ENCODE measurements at regions not wholly inside any gene's neighbourhood (a gene's known extent, or its start where the extent isn't known, plus 50 kb on each side); places are given as distances from the start of the nearest gene placed in this dataset.

DNA sequence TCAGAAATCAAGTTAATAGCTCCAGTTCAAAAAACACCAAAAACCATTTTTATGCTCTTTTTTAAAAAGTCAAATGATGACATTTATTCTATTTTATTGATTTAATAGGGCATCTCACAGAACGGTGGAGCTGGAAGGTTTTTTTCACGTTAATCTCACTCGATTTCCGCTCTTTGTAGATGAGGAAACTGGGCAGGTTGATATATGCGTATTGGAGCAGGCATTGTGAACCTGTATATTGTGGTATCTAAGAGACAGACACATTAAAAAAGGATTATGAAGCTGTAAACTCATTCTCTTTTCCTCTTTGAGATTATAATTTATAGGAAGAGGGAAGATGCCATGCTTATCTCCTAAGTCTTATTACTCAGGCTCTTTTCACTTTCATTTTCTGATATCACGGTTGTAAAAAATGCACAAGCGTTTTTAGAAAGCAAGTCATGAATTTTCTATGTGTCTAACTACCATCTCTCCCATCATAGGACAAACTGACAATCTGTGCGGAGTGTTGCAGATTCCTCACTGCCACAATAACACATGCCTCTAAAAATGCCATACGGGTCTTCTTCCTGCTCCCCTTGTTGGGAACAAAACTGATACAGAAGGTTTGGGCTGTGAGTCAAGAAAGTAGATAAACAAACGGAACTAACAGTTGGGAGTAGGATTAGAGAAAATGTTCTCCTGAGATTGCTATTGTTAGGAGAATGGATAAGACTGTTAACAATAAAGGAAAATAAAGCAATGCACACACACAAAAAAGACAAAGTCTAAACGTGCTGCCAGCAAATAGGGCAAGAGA, 1997.7 kb downstream of the MAT2B start:
- DNase-seq: no peak

DNA sequence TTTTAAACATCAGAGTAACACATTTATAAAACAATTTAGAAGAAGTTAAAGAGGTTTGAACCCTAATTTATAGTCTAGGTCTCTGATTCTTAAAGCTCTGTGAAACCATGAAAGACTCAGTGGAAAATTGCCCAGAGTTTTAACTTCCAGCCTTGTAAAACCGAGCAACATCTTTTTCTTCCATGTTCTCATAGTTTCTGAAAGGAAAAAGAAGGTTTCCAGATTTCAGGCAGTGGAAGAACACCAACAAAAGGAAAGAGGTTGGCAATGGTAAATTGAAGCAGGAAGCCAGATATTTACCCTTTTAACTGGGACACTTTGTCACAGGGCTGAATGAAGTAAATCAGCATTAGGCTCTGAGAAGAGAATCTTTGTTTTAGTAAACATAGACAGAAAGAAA, 1999.3 kb downstream of the MAT2B start:
- no peak for DNase-seq

DNA sequence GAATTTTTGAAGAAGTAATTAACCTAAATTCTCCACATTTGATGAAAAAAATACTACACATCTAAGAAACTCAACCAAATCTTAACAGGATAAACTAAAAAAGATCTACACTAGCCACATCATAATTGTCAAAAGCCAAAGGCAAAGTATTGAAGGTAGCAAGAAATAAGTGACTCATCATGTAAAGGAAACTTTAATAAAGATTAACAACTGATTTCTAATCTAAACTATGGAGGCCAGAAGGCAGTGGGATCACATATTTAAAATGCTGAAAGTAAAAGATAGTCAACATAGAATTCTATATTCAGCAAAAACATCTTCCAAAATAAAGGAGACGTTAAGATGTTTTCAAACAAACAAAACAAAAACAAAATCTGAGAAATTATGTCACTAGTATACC, 2002.9 kb downstream of the MAT2B start:
- no peak for DNase-seq

DNA sequence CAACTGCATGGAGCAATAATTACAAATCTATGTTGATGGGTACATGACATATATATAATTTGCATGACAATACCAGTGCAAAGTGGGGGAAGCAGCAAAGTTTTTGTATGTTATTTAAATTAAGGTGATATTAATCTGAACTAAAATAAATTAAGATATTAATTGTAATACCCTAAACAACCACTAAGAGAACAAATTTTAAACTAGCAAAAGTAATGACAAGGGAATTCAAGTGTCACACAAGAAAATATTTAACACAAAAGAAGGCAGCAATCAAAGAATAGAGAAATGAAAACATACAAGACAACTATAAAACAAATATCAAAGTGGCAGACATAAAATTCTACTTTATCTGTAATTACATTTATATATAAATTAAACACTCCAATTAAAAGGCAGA, 2003.4 kb downstream of the MAT2B start:
- no peak for DNase-seq

DNA sequence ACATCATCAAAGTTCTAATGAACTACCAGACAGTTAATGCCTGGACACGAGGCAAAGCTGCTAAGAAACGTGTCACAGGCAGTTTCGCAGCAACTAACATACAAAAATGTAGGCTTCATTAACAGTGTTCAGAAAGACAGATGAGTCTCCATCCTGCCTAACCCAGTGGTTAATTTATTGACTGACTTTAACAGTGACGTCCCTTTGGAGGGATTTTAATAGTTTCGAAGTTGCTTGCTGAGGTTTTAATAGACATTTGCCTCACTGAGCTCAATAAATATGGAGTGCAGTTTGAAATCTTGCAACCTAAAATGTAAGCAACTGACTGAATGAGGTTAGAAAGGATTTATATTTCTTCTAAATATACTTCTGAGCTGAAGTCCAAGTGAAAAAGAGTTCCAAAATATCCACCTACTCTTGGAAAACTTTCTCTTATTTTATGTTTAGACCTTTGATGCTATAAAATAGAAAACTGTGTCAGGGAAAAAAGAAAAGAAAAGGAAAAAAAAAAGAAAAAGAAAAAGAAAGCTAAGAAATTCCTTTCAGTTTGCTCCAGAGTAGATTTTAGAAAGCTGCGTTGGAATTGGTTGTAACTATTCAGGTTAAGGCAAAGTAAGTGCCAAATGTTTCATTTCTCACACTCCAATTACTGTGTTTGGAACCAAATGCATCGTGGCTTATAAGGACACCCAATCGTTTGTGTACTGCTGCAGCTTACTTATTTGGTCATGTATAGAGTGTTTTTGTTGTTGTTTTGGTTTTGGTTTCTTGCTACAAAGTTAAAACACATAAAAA, 2016.6 kb downstream of the MAT2B start:
- no peak for DNase-seq

DNA sequence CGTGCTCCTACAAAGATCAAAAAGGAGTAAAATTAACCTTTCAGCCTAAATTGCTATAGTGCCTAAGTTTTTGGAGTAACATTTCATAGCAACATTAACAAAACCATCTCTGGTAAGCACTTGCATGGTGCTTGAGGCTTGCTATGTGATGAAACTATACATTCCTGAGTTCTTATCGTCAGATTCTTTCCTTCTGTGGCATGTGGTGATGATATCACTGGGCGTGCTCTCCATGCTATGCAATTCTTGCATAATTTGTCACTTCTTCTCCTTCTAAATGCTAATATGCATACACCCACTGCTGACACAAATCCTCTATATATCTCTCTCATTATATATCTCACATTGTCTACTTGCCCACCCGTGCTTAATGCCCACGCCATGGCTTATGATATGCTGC, 2019.9 kb downstream of the MAT2B start:
- no peak for DNase-seq

DNA sequence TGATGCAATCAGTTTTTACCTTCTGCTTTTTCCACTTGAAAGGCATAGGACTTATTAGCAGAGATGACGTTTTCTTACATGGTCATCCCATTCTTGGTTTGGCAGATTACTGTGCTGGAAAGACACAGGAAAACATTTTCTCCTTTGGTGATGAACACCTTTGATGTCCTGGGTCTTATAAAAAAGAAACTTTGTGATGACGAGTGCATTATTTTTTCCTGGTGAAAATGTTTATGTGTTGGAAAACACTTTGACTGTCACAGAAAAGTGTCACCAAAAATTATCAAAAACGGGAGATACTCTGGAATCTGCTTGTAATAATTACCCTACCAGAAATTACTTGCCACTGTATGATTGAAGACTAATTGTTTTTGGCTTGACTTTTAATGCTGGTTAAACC, 2020.9 kb downstream of the MAT2B start:
- DNase-seq: no peak

DNA sequence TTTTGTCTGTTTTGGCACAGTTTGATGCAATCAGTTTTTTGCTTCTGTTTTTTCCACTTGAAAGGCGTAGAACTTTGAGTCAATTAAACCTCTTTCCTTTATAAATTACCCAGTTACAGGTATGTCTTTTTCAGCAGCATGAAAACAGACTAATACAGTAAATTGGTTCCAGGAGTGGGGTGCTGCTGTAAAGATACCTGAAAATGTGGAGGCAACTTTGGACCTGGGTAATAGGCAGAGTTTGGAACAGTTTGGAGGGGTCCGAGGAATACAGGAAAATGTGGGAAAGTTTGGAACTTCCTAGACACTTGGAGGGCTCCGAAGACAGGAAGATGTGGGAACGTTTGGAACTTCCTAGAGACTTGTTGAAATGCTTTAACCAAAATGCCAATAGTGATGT, 2022.2 kb downstream of the MAT2B start:
- DNase-seq: no peak

DNA sequence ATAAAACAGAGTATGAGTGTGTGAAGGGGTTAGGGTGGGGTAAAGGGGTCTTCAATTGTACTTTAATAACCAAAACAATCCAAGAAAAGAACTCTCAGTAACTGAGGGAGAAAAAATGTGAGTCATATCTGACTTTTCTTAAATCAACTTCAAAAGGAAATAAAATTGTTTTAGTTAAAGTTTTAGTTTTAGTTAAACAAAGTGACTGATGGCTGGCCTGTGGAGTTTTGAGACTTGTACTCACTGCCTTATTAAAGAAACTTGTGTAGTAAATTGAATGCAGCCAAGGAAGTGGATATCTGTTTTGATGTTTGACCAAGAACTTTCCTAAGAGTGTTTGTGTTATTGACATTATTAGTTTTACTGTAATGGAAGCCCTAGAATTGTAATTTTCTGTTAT, 2032.6 kb downstream of the MAT2B start:
- no peak for DNase-seq

DNA sequence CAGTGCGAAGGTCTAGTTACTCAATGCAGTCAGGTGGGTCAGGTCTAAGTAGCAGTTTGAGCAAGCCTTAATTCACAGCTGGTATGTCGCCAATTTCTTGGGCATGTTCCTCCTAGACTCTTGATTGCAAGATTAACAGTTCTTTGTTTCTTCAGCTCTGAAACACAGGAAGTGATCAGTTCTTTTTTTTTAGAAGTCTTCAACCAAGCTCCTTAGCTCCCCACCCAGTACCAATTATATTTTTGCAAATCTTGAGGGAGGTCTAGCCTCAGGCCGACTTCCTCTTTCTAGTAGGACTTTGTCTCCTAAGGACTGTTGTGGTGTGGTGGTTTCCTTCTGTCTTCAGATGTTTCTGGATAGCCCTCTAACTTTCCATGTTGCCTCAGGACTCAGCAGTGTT, 2054.2 kb downstream of the MAT2B start:
- no peak for DNase-seq

DNA sequence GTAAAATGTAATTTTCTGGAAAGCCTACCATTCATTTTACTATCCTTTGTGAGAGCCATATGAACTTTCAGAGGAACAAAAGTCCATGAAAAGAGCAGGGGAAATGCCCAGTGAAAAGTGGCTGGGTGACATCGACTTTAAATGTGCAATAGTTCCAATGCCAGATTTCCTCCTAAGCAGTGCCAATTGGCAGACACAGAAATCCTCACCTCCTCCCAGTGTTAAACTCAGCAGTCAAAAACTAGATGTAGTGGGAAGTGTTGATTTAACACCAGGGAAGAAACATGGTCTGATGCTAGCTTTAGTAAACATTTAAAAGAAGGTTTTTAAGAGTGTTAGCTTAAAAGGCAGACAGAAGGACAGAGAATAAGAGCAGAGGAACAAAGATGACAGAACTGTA, 2055.2 kb downstream of the MAT2B start:
- DNase-seq: no peak

DNA sequence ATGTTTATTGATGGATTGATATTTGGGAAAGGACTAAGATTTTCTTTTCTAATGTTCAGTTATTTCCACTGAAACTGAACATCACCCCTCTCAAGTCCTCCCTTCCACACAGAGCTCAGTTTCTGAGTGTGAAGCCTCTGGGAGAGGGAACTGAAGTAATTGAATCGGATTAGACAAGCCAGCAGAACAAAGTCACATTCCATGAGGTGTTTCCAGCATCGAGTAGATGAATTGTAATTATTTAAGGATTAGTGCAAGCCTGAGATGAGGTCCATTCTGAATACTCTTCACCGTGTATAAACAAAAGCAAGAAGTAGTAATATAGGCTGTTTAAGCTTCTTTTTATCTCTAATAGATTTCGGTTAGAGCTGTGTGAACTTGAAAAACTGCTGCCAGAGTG, 2060.5 kb downstream of the MAT2B start:
- no peak for DNase-seq

DNA sequence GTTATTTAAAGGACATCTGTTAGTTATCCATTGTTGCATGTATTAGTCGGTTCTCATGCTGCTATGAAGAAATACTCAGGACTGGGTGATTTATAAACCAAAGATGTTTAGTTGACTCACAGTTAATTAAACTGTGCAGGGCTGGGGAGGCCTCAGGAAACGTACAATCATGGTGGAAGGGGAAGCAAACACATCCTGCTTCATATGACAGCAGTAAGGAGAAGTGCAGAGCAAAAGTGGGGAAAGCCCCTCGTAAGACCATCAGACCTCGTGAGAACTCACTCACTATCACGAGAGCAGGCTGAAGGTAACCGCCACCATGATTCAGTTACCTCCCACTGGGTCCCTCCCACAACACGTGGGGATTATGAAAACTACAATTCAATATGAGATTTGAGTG, 2064.1 kb downstream of the MAT2B start:
- DNase-seq: no peak

DNA sequence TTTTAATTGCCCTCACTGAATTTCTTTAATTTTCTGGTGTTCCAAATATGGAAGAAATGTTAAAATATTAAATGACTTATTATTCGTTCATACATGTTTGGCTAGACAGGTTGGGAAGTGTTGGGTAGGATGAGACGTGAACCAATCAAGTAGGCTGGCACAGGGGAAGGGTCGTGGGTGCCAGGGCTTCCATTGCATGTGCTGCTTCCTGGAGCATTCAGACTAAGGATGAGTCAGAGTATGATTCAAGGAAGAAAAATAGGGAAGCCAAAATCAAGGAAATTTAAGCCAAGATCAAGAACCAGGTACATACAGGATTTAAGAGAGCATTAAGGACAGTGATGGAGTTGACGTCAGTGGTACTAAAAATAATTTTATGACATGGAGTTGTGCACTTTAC, 2068.0 kb downstream of the MAT2B start:
- no peak for DNase-seq

DNA sequence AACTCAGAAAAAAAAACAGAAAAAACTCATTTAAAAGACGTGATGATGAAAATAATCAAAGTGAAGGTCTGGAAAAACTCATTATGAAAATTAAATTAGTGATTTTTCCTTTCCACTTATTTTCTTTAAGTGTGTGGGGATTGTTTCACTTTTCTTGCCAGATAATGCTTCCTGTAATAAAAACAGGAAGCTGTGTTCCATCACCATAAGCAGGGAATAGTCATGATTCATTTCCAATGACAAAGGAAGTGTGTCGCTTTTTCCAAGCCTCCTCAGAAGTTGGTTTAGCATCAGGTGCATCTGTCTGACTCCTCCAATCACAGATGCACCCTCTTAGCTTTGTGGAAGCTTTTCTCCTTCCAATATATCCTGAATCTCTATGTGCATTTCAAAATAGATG, 2068.7 kb downstream of the MAT2B start:
- DNase-seq: no peak

DNA sequence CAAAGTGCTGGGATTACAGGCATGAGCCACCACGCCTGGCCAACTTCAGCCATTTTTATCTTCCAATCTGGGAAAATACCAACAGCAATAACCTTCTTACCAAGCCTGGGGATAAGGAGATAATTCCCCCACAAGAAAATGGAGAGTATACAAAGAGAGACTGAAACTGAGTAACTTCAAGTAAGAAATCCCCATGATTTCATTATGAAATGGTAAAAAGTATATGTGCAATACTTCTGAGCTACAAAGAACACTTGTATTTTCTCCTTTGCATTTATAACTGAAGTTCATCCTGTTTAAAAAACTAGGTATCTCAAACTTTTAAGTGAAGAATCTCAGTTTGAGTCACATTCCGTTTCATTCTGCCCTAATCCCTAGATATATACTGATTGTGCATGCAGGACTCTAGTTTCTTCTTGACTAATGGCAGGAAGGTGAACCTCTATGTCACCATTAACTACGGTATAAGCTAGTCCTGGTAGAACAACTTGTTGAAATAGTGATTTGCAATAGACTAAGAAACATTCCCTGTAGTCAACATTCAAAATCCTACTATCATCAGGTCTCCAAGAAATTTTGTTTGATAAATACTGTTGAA, 2071.4 kb downstream of the MAT2B start:
- no peak for DNase-seq

DNA sequence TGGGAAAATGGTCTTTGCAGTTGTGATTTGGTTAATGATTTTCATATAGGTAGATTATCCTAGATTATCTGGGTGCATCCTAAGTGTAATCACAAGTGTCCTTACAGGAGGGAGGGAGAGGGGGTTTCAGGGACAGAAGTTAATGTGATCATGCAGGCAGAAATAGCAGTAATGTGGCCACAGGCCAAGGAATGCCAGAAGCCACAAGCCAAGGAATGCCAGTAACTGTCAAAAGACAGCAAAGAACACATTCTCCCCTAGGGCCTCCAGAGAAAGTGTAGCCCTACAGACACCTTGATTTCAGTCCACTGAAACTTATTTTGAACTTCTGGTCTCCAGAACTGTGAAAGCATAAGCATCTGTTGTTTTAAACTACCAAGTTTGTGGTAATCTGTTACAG, 2074.5 kb downstream of the MAT2B start:
- DNase-seq: no peak

DNA sequence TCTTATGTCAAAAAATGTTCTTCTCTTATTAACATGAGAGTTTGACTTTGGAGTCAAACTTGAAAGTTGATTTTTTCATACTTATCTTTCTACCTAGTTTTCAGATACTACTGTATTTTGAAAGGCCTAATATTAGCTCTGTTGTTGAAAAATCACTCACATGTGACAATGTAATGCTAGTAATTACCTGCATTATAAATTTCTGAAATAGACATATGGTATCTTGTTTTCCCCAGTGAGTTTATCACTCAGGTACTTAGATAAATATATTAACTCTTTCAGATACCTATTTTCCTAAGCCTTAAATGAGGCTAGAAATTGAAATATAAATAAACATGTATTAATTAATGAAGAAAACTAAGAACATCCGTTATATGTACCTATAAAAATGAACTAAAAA, 2089.3 kb downstream of the MAT2B start:
- no peak for DNase-seq

DNA sequence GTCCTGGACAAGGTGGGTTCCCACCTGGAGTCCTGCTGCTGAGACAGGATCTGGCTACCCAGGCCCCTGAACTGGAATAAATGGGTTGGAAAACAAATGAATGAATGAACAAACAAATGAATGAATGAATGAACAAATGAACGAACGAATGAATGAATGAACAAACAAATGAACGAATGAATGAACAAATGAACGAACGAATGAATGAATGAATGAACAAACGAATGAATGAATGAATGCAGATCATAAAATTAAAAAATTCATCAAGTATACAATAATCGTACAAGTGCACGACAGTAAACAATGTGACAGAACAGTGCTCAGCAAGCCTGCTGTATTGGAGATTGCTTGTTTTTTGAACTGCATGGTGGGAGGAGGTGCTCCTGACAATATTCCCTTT, 2097.1 kb downstream of the MAT2B start:
- DNase-seq: no peak

DNA sequence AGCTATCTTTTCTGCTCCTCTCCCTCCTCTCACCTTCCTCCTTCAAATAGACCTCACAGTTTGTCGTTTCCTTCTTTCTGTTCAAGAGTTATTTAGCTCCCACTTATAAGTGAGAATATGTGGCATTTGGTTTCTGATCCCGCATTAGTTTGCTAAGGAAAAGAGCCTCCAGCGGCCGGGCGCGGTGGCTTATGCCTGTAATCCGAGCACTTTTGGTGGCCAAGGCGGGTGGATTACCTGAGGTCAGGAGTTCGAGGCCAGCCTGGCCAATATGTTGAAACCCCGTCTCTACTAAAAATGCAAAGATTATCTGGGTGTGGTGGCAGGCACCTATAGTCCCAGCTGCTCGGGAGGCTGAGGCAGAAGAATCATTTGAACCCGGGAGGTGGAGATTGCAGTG, 2101.6 kb downstream of the MAT2B start:
- DNase-seq: no peak

DNA sequence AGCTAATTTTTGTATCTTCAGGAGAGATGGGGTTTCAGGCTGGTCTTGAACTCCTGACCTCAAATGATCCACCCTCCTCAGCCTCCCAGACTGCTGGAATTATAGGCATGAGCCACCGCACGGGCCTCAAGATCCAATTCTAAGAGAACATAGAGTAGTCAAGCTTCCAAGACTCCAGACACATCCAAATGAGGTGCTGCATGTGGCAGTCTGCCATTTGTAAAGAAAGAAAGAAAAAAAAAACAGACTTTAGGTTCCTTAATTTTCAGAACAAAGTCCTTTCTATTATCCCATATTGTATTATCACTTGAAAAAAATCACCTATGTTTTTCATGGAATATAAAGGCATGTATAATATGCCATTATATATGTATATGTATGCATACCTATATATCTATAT, 2104.5 kb downstream of the MAT2B start:
- no peak for DNase-seq

DNA sequence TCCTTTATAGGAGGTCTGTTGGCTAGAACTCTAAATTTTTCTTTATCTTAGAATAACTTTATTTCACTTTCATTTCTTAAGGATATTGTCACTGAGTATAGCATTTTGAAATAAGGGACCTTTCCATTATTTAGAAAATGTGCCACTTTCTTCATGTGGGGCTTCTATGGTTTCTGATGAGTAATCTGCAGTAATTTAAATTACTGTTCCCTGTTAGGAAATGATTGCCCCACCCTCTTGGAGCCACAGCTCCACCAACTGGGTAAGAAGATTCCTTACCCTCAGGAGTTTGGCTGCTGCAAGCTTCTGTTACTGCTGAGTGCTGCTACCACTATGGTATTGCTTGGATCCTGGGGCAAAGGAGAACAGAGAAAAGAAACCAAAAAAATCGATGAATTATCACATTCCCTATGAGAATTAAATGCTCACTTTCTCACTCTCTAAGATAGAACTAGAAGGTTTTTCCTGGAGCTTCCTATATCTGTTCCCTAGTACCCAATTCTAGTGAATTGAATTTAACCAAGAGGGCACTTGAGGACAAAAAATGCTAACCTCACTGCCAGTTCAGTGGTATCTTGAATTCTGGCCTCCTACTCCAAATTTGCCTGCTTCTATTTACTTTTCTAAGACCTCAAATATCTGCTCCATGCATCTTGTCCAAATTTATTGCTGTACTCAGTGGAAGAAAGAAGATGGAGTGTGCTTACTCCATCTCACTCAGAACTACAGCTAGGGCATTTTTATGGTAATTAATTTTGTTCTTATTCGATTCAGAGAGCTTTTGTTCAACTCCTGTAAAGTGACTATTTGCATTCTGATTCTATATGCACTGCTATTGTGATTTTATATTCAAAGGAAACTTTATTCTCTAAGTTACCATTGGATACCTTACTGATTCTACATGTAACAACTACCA, 2111.3 kb downstream of the MAT2B start:
- DNase-seq: no peak

DNA sequence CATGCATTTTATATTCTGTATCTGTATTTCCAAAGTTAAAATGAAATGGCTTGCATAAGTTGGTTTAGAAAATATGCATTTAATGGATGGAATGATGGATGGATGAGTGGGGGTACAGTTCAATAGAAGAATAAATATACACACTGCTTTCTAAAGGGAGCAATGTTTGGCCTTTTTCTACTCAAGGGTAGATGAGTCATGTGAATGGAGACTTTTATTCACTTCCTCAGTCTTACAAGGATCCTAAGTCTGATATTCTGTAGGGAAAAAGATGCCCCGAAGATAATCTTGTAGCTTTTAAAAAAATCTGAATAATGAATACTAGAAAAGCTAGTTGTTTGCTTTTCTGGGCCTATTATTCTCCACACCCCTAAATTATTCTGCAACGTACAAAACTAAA, 2112.1 kb downstream of the MAT2B start:
- no peak for DNase-seq

Data from CD4-positive, alpha-beta T cell treated with Interleukin-4 for 4 hours (primary cell).